AG09319 (cell line): ENCODE measurements at regions not wholly inside any gene's neighbourhood (a gene's known extent, or its start where the extent isn't known, plus 50 kb on each side); places are given as distances from the start of the nearest gene placed in this dataset.

Experiments
- DNase-seq: peaks from one replicate; pipeline ENCODE4 v3.0.0-alpha.2; 2010; ENCODE audit warnings: low read depth; ENCODE audit errors: extremely low read depth
- TF ChIP-seq, protein P1 (sequence below): IDR thresholded peaks from 2 replicates; pipeline ENCODE4 v1.5.1; 2011; ENCODE audit warnings: low read depth, mild to moderate bottlenecking, inconsistent platforms, low read length, moderate library complexity

DNA sequence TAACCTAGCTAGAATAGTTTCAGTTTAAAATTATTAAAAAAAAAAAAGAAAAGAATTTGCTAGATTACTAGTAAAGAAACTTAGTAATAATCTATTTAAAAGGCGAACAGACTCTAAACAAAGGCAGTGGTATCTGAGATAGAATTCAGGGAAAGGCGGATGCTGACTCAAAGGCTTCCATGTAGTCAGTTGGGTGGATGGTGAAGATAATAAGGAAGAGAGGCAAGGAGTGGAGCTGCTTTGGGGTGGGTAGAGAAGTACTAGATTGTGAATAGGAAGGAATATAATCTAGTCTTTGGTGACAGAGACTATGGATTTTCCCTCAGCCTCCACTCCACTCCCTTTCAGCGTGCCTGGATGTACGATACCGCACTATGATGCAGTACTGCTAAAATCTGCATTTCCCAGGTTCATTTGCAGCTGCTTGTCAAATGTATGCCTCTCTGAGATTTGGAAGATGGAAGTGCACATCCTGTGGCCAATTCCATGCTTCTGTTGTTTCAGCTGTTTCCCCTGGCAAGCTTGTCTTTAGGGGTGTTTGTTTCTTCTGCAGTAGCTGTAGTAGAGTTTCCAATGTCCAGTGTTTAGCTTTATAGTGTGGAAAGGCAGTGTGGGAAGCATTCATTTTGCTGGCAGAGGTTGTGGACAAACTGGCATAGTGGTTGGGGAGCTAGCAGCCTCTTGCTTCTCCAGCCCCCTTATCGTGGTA is 184.6 kb upstream of the NRIP1 start:
- DNase-seq, result no peak
- TF ChIP-seq, protein P1, sequence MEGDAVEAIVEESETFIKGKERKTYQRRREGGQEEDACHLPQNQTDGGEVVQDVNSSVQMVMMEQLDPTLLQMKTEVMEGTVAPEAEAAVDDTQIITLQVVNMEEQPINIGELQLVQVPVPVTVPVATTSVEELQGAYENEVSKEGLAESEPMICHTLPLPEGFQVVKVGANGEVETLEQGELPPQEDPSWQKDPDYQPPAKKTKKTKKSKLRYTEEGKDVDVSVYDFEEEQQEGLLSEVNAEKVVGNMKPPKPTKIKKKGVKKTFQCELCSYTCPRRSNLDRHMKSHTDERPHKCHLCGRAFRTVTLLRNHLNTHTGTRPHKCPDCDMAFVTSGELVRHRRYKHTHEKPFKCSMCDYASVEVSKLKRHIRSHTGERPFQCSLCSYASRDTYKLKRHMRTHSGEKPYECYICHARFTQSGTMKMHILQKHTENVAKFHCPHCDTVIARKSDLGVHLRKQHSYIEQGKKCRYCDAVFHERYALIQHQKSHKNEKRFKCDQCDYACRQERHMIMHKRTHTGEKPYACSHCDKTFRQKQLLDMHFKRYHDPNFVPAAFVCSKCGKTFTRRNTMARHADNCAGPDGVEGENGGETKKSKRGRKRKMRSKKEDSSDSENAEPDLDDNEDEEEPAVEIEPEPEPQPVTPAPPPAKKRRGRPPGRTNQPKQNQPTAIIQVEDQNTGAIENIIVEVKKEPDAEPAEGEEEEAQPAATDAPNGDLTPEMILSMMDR, result no peak

DNA sequence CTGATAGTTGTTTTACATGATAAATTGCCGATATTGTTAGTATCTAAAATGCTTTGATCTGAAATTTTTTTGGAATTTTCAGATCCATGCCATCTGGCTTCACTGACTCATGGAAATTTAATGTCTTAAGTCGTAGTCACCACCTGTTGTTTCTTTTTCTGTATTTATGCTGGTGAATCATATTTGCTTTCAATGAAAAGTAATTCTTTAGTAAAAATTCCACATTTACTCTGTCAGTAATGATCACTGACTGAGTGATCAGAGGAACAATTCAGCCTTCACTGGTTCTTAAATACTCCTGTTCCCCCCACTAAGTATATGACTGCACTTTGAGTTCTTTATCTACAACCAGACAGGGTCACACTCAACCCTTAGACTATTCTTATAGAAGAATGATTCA is 185.6 kb upstream of the NRIP1 start:
- TF ChIP-seq, protein P1, result no peak
- no peak for DNase-seq

DNA sequence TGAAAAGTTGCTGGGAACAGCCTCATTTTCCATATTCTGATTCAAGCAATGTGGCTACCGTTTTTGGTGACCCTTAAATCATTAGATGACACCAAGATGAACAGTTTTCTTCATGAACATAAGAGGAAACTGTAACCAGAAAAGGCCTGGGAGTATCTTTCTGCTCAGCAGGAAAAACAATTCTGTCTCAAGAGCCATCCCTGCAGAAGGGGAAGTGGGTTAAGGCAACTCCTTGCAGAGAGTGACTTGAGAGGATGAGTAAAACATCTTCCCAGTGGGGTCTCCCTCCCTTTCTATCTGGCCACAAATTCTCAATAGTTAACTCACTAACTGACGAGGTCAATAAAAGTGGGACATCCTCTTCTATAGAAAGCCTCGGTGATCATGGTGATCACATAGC is 187.6 kb upstream of the NRIP1 start:
- TF ChIP-seq, protein P1, result no peak

DNA sequence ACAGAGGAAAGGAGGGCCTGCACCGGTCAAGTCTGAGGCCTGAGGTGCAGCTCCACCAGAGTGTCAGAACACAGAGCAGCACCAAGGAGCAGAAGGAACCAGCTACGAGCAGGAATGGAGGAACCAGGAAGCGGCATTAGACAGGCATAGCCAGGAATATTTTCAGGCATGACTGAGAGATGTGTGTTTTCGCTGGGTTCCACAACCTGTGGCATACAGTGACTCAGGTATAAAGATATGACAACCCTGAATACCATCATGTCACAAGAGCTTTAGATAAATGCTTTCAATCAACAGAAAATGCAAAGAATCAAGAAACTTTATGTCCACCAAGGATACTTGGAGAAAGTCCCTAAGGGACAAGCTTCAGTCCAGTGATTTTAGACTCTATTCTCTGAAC is 189.3 kb upstream of the NRIP1 start:
- TF ChIP-seq, protein P1, result no peak
- no peak for DNase-seq

More for the DNA sequence above, 187.6 kb upstream of the NRIP1 start:
- DNase-seq, result no peak

DNA sequence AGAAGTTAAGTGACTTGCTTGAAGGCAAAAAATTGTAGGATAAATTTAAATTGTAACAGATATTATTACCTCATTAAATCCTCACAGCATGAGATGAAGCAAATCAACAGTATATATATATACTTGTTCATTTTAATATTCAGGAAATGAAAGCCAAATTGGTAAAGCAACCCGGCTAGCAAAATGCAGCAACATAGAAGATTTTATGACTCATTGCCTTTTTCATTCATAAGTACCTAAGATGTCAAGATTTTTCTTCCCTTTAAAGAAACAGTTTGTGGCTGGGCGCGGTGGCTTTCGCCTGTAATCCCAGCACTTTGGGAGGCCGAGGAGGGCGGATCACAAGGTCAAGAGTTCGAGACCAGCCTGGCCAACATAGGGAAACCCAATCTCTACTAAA is 190.5 kb upstream of the NRIP1 start:
- TF ChIP-seq, protein P1, result no peak
- DNase-seq, result no peak

DNA sequence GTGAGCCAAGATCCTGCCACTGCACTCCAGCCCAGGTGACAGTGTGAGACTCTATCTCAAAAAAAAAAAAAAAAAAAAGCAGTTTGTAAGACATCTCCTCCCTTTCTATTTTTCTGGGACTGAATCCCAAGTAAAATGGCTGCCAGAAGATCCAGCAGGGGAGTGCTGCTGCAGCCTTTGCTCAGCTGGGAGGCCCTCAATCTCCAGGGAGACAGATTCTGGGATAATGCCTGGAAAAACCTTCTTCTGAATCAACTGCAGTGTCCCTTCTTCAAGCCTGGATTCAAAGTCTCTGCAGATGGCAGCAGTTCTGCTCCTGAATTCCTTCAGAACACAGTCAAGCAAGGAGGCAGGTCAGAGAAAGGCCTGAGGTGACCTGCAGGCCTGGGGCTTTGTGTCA is 191.0 kb upstream of the NRIP1 start:
- TF ChIP-seq, protein P1, result no peak
- no peak for DNase-seq

DNA sequence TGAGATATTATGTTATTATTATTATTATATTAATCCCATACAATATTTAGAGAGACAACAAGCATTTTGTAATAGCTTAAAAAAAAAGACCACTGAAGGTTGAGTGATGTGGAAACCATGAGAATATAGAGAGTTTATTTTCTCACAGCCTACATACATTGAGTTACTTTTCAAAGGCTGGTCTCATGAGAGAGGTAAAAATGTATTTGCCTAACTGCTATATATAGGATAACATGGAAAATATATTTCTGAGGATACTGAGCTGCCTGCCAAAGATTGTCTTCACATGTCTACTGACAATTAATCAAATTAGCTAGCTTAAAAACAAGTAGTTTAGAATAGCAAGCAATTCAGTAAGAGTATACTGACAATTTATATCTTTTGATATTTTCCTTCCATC is 192.2 kb upstream of the NRIP1 start:
- no peak for DNase-seq
- TF ChIP-seq, protein P1, result no peak
